MCF 10A (cell line): ENCODE measurements at regions not wholly inside any gene's neighbourhood (a gene's known extent, or its start where the extent isn't known, plus 50 kb on each side); places are given as distances from the start of the nearest gene placed in this dataset.

Experiments
- BruUV-seq: library from RNA; stranded (reverse); fragments of 400-500 nt; replicated peaks from 2 replicates; lab custom pipeline; 2021; lab: Mats Ljungman, UMichigan
- CTCF ChIA-PET: fragments of 300-600 bp; sonication (Branson Sonifier 250); formaldehyde crosslinking; extraction: SDS; loops from one replicate; lab custom pipeline; 2021; ENCODE audit warnings: antibody characterized with exemption, inconsistent platforms; lab: Yijun Ruan, JAX
- POLR2A ChIA-PET: fragments of 300-600, 350-650 bp; sonication (Branson Sonifier 250); formaldehyde crosslinking; extraction: SDS; loops from one replicate; lab custom pipeline; 2020; ENCODE audit warnings: antibody characterized with exemption, inconsistent platforms; lab: Yijun Ruan, JAX
- DNase-seq: peaks from one replicate; pipeline ENCODE4 v3.0.0-alpha.2; 2018; ENCODE audit not compliant: unreplicated experiment
- H3K27ac Mint-ChIP-seq: one replicate; pipeline ENCODE4 v1.8.0; 2022; ENCODE audit warnings: mild to moderate bottlenecking, low read depth, mixed read lengths; ENCODE audit not compliant: unreplicated experiment
- H3K27me3 Mint-ChIP-seq: one replicate; pipeline ENCODE4 v1.8.0; 2022; ENCODE audit warnings: mixed read lengths; ENCODE audit not compliant: insufficient read depth, unreplicated experiment
- H3K36me3 Mint-ChIP-seq: one replicate; pipeline ENCODE4 v1.8.0; 2022; ENCODE audit warnings: mild to moderate bottlenecking, moderate library complexity, mixed read lengths; ENCODE audit not compliant: insufficient read depth, unreplicated experiment
- H3K4me1 Mint-ChIP-seq: one replicate; pipeline ENCODE4 v1.8.0; 2022; ENCODE audit warnings: mixed read lengths; ENCODE audit not compliant: insufficient read depth, unreplicated experiment
- H3K4me3 Mint-ChIP-seq: one replicate; pipeline ENCODE4 v1.8.0; 2022; ENCODE audit warnings: mild to moderate bottlenecking, moderate library complexity, mixed read lengths; ENCODE audit not compliant: unreplicated experiment
- H3K9me3 Mint-ChIP-seq: one replicate; pipeline ENCODE4 v1.8.0; 2022; ENCODE audit warnings: mixed read lengths; ENCODE audit not compliant: unreplicated experiment
- CTCF ChIP-seq: fragments of 200-600 bp; IDR thresholded peaks from one replicate; pipeline ENCODE4 v1.8.0; 2022; ENCODE audit warnings: antibody characterized with exemption, mild to moderate bottlenecking; ENCODE audit not compliant: unreplicated experiment
- intact Hi-C: fragments of 100-400 bp; cut with micrococcal nuclease; formaldehyde crosslinking; loops from 2 replicates; pipeline ENCODE4 v1.14.1; 2022

DNA sequence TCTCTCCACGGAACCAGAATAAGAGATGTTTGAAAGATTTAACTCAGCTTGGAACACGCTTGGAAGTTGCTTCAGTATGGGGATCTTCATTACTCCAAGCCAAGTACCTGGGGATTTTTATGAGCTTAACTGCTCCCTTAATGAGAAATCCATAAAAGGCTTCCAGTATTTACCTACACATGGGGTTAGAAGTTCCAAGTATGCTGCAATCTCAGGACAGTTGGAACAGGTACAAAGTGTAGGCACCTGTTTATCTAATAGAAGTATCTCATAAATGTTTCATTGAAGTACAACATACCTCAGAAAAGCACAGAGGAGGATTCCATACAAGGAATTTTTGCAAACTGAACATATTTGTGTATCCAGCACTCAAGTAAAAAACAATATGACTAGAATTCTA lies 161.6 kb upstream of the PIRT start:
- TF ChIP-seq CTCF = no peak
- peaks cover 12% of the 10 kb centered on the region for H3K27me3 Mint-ChIP-seq
- ChIA-PET POLR2A (no interaction called here), CTCF (no interaction called here)
- BruUV-seq = no TSS peak
- H3K36me3 Mint-ChIP-seq = no peaks in the 10 kb centered on the region
- intact Hi-C loops = no loop called here
- no peaks in the 10 kb centered on the region for H3K9me3 Mint-ChIP-seq
- no peak for DNase-seq
- no peak overlapping the region for H3K27ac Mint-ChIP-seq
- H3K4me3 Mint-ChIP-seq = no peak overlapping the region
- H3K4me1 Mint-ChIP-seq = no peaks in the 10 kb centered on the region

DNA sequence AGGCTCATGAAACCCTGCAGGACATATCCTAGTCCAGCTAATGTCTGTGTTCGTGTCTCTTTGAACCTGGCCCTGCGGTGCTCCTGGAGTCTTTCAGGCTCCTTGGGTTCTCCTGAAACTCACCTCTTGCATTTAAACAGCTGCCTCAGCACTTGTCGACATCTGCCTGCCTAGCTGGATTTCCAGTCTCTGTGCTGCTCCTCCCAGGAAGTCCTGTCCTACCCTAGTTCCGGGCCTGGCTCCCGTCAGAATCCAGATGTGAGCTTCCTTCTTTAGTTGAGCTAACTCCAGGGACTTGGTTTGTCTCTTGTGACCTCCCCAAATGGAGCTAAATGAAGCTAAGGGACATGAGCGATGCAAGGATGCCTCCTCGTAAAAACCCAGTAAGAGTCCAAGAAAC lies 155.2 kb upstream of the PIRT start:
- DNase-seq = no peak
- H3K4me3 Mint-ChIP-seq = no peak overlapping the region
- ChIA-PET CTCF (interaction anchor here (0.6 to 0.7 kb wide), 3 partner anchors 152 to 794 kb away, joined by 3 to 6 read pairs (median 3); no protein-coding TSS in a partner anchor), POLR2A (interaction anchor here (0.5 kb wide), 1 partner anchor 34 kb away, joined by 3 read pairs; no protein-coding TSS in a partner anchor)
- no peaks in the 10 kb centered on the region for H3K4me1 Mint-ChIP-seq
- intact Hi-C loops = no loop called here
- BruUV-seq = no TSS peak
- TF ChIP-seq CTCF = no peak
- H3K27ac Mint-ChIP-seq = no peak overlapping the region
- no peaks in the 10 kb centered on the region for H3K36me3 Mint-ChIP-seq
- H3K27me3 Mint-ChIP-seq = peaks cover 17% of the 10 kb centered on the region
- H3K9me3 Mint-ChIP-seq = peaks cover 2% of the 10 kb centered on the region

- Mint-ChIP-seq H3K4me1 (no peaks in the 10 kb centered on the region), H3K27me3 (peaks cover 17% of the 10 kb centered on the region), H3K36me3 (no peaks in the 10 kb centered on the region), H3K9me3 (peaks cover 7% of the 10 kb centered on the region), H3K27ac (no peak overlapping the region), H3K4me3 (no peak overlapping the region)
- no TSS peak for BruUV-seq
- CTCF ChIA-PET = no interaction called here
- POLR2A ChIA-PET = interaction anchor here (0.5 kb wide), 1 partner anchor 35 kb away, joined by 3 read pairs; no protein-coding TSS in a partner anchor
- intact Hi-C loops = no loop called here
- TF ChIP-seq CTCF = no peak
- no peak for DNase-seq
These were observed 154.4 kb upstream of the PIRT start for GRCh38 chr17:10992106-10992880.

DNA sequence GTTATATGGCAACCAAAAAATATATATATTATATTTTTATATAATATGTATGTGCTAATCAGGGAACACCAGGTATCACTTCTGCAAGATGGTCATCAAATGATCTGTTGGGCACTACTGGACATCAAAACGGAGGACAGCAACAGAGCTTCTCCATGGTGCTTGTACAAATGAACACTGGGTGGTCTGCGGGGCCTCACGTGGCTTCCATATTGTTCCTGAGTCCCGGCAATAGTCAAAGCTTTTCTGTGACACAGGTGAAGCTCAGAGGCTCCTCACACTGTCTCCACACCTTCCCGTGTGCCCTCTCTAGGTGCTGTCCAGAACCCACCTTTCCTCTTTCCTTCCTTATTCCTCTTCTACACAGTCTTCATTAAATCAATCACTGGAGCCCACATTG lies 149.9 kb upstream of the PIRT start:
- Mint-ChIP-seq H3K9me3 (peaks cover 21% of the 10 kb centered on the region), H3K36me3 (no peaks in the 10 kb centered on the region), H3K27ac (peak overlapping the region; percentile 73), H3K4me3 (no peak overlapping the region), H3K27me3 (no peaks in the 10 kb centered on the region), H3K4me1 (no peaks in the 10 kb centered on the region)
- DNase-seq = no peak
- no peak for TF ChIP-seq CTCF
- ChIA-PET POLR2A (no interaction called here), CTCF (no interaction called here)
- intact Hi-C loops = no loop called here
- BruUV-seq = no TSS peak
